ENCODE measurements at regions not wholly inside any gene's neighbourhood (a gene's known extent, or its start where the extent isn't known, plus 50 kb on each side); places are given as distances from the start of the nearest gene placed in this dataset.
"Not testable (repeated sequence)": the region's sequence is repeated elsewhere in the genome, so short reads cannot be mapped to it uniquely, and the experiment has no call there.

- no peak overlapping the region for H3K27ac ChIP-seq
- no peaks in the 10 kb centered on the region for H3K4me1 ChIP-seq
- TF ChIP-seq EP300 (IDR thresholded peaks at IDR 0.05; ENCODE audit: low read depth) (no peak), CTCF (IDR thresholded peaks at IDR 0.05) (no peak), POLR2A (IDR thresholded peaks at IDR 0.05) (no peak), POLR2AphosphoS5 (IDR thresholded peaks at IDR 0.05) (no peak)
- 46% methylated on average over 1 of the region's 1 CpG; no CpG with 5 or more reads in 1 of the 2 donors for WGBS, 2 donors (ENCODE audit: low coverage in 1 of 2)
- no peaks in the 10 kb centered on the region for H3K9me3 ChIP-seq
- no peaks in the 10 kb centered on the region for H3K27me3 ChIP-seq
- no peaks in the 10 kb centered on the region for H3K36me3 ChIP-seq
- H3K4me3 ChIP-seq = no peak overlapping the region
- in situ Hi-C loops (cut with MboI; ENCODE audit: low pct_ligation_motif_present in 1 of 4, low pct_unique_long_range_greater_than_20kb in 1 of 4, low sequenced_read_pairs in 3 of 4) = no loop called here
- intact Hi-C loops (cut with DNase I; ENCODE audit: low total_unique reads) = no loop called here
- no peak for DNase-seq
Measured at GRCh38 chr6:134575221-134575620, 257.3 kb upstream of the SGK1 start.

GRCh38 chr6:134574491-134574890, 256.6 kb upstream of the SGK1 start:
- in situ Hi-C loops (cut with MboI; ENCODE audit: low pct_ligation_motif_present in 1 of 4, low pct_unique_long_range_greater_than_20kb in 1 of 4, low sequenced_read_pairs in 3 of 4) = no loop called here

GRCh38 chr6:134569996-134570395, 252.1 kb upstream of the SGK1 start:
- H3K36me3 ChIP-seq; H3K27ac ChIP-seq; in situ Hi-C loops (cut with MboI; ENCODE audit: low pct_ligation_motif_present in 1 of 4, low pct_unique_long_range_greater_than_20kb in 1 of 4, low sequenced_read_pairs in 3 of 4); H3K9me3 ChIP-seq; H3K27me3 ChIP-seq; H3K4me1 ChIP-seq; DNase-seq; H3K4me3 ChIP-seq; intact Hi-C loops (cut with DNase I; ENCODE audit: low total_unique reads): not testable (repeated sequence)
- WGBS, 2 donors (ENCODE audit: low coverage in 1 of 2) = 72 to 100% methylated on average over 3 of the region's 3 CpGs

More at GRCh38 chr6:134574491-134574890, 256.6 kb upstream of the SGK1 start:
- Histone ChIP-seq H3K4me3 (no peak overlapping the region), H3K4me1 (no peaks in the 10 kb centered on the region), H3K36me3 (no peaks in the 10 kb centered on the region), H3K9me3 (no peaks in the 10 kb centered on the region), H3K27me3 (no peaks in the 10 kb centered on the region), H3K27ac (no peak overlapping the region)
- DNase-seq = no peak
- TF ChIP-seq EP300 (IDR thresholded peaks at IDR 0.05; ENCODE audit: low read depth) (no peak), CTCF (IDR thresholded peaks at IDR 0.05) (no peak), POLR2AphosphoS5 (IDR thresholded peaks at IDR 0.05) (no peak), POLR2A (IDR thresholded peaks at IDR 0.05) (no peak)
- intact Hi-C loops (cut with DNase I; ENCODE audit: low total_unique reads) = no loop called here
- 55 to 83% methylated on average over 3 to 5 of the region's 5 CpGs for WGBS, 2 donors (ENCODE audit: low coverage in 1 of 2)

GRCh38 chr6:134564705-134565104, 246.8 kb upstream of the SGK1 start:
- no peaks in the 10 kb centered on the region for H3K36me3 ChIP-seq
- no peak for DNase-seq
- no peaks in the 10 kb centered on the region for H3K9me3 ChIP-seq
- no peak overlapping the region for H3K27ac ChIP-seq
- H3K27me3 ChIP-seq = no peaks in the 10 kb centered on the region
- 73 to 80% methylated on average over 1 to 5 of the region's 5 CpGs for WGBS, 2 donors (ENCODE audit: low coverage in 1 of 2)
- intact Hi-C loops (cut with DNase I; ENCODE audit: low total_unique reads) (no loop called here), in situ Hi-C loops (cut with MboI; ENCODE audit: low pct_ligation_motif_present in 1 of 4, low pct_unique_long_range_greater_than_20kb in 1 of 4, low sequenced_read_pairs in 3 of 4) (no loop called here)
- H3K4me1 ChIP-seq = no peaks in the 10 kb centered on the region
- no peak overlapping the region for H3K4me3 ChIP-seq
- TF ChIP-seq POLR2A (IDR thresholded peaks at IDR 0.05) (no peak), CTCF (IDR thresholded peaks at IDR 0.05) (no peak), POLR2AphosphoS5 (IDR thresholded peaks at IDR 0.05) (no peak), EP300 (IDR thresholded peaks at IDR 0.05; ENCODE audit: low read depth) (no peak)

- TF ChIP-seq CTCF (IDR thresholded peaks at IDR 0.05) = no peak
- in situ Hi-C loops (cut with MboI; ENCODE audit: low pct_ligation_motif_present in 1 of 4, low pct_unique_long_range_greater_than_20kb in 1 of 4, low sequenced_read_pairs in 3 of 4) = no loop called here
- DNase-seq = no peak
- Histone ChIP-seq H3K27me3 (no peaks in the 10 kb centered on the region), H3K27ac (no peak overlapping the region), H3K36me3 (no peaks in the 10 kb centered on the region), H3K4me3 (no peak overlapping the region), H3K4me1 (no peaks in the 10 kb centered on the region), H3K9me3 (no peaks in the 10 kb centered on the region)
- intact Hi-C loops (cut with DNase I; ENCODE audit: low total_unique reads) = no loop called here
Measured at GRCh38 chr6:134560019-134560418, 242.1 kb upstream of the SGK1 start.

Measured in transverse colon (tissue), 4 donors.